ENCODE measurements at regions not wholly inside any gene's neighbourhood (a gene's known extent, or its start where the extent isn't known, plus 50 kb on each side); places are given as distances from the start of the nearest gene placed in this dataset.

DNA sequence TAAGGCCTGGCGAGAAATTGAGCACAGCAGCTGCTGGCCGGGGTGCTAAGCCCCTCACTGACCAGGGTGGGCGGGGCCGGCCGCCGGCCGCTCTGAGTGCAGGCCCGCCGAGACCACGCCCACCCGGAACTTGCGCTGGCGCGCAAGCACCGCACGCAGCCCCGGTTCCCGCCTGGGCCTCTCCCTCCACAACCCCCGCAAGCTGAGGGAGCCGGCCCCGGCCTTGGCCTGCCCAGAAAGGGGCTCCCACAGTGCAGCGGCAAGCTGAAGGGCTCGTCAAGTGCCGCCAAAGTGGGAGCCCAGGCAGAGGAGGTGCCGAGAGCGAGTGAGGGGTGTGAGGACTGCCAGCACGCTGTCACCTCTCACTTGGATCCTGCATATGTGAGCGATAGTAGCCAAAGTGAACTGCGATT lies 251.2 kb downstream of the GJA1 start:
- TF ChIP-seq POLR2AphosphoS5 (IDR thresholded peaks at IDR 0.05; ENCODE audit: low read depth, low read length): no peak
- no peak for TF ChIP-seq POLR2A (IDR thresholded peaks at IDR 0.05; ENCODE audit: low read depth, low read length)
- TF ChIP-seq POU2F2 (IDR thresholded peaks at IDR 0.05; ENCODE audit: low read depth, low read length): no peak
- TF ChIP-seq PAX5 (IDR thresholded peaks at IDR 0.05; ENCODE audit: insufficient read depth, low read length, severe bottlenecking): no peak
- TF ChIP-seq TAF1 (IDR thresholded peaks at IDR 0.05; ENCODE audit: low read depth, low read length): no peak
